BE2C (cell line): ENCODE measurements at regions not wholly inside any gene's neighbourhood (a gene's known extent, or its start where the extent isn't known, plus 50 kb on each side); places are given as distances from the start of the nearest gene placed in this dataset.
"Not testable (repeated sequence)": the region's sequence is repeated elsewhere in the genome, so short reads cannot be mapped to it uniquely, and the experiment has no call there.

Experiments
- DNase-seq: peaks from one replicate; pipeline ENCODE4 v3.0.0-alpha.2; 2020
- H3K27me3 ChIP-seq: fragments of 250-450 bp; sonication (Bioruptor Pico); 2 replicates; pipeline ENCODE4 v1.5.1; 2020; ENCODE audit warnings: mild to moderate bottlenecking
- H3K36me3 ChIP-seq: fragments of 250-450 bp; sonication (Bioruptor Pico); 2 replicates; pipeline ENCODE4 v1.5.1; 2020; ENCODE audit warnings: mild to moderate bottlenecking
- H3K4me1 ChIP-seq: fragments of 250-450 bp; sonication (Bioruptor Pico); 2 replicates; pipeline ENCODE4 v1.5.1; 2020
- H3K4me3 ChIP-seq: 2 replicates; pipeline ENCODE4 v1.5.1; 2011; ENCODE audit warnings: low read depth, low read length
- H3K9me3 ChIP-seq: fragments of 250-450 bp; sonication (Bioruptor Pico); 2 replicates; pipeline ENCODE4 v1.5.1; 2020
- CTCF ChIP-seq: IDR thresholded peaks from 2 replicates; pipeline ENCODE4 v1.5.1; 2012; ENCODE audit warnings: mild to moderate bottlenecking, low read depth, low read length

- TF ChIP-seq CTCF: no peak
- Histone ChIP-seq H3K36me3 (no peaks in the 10 kb centered on the region), H3K4me1 (no peaks in the 10 kb centered on the region), H3K4me3 (no peak overlapping the region), H3K9me3 (no peaks in the 10 kb centered on the region), H3K27me3 (no peaks in the 10 kb centered on the region)
- DNase-seq: no peak
Observed at GRCh38 chr21:28693476-28693875, 299.2 kb downstream of the LTN1 start.

GRCh38 chr21:28690196-28690595, 302.5 kb downstream of the LTN1 start:
- H3K27me3 ChIP-seq: no peaks in the 10 kb centered on the region
- no peaks in the 10 kb centered on the region for H3K4me1 ChIP-seq
- no peak for TF ChIP-seq CTCF
- H3K4me3 ChIP-seq: no peak overlapping the region
- no peaks in the 10 kb centered on the region for H3K9me3 ChIP-seq
- H3K36me3 ChIP-seq: no peaks in the 10 kb centered on the region
- DNase-seq: no peak

GRCh38 chr21:28688381-28688780, 304.3 kb downstream of the LTN1 start:
- Histone ChIP-seq H3K36me3 (no peaks in the 10 kb centered on the region), H3K4me3 (no peak overlapping the region), H3K9me3 (no peaks in the 10 kb centered on the region), H3K4me1 (no peaks in the 10 kb centered on the region), H3K27me3 (no peaks in the 10 kb centered on the region)
- no peak for TF ChIP-seq CTCF
- no peak for DNase-seq

GRCh38 chr21:28687586-28687985, 305.1 kb downstream of the LTN1 start:
- Histone ChIP-seq H3K4me1 (no peaks in the 10 kb centered on the region), H3K27me3 (no peaks in the 10 kb centered on the region), H3K4me3 (no peak overlapping the region), H3K36me3 (no peaks in the 10 kb centered on the region), H3K9me3 (no peaks in the 10 kb centered on the region)
- no peak for DNase-seq
- no peak for TF ChIP-seq CTCF

GRCh38 chr21:28683982-28684752, 308.5 kb downstream of the LTN1 start:
- H3K4me3 ChIP-seq: no peak overlapping the region
- no peak for DNase-seq
- no peaks in the 10 kb centered on the region for H3K27me3 ChIP-seq
- no peak for TF ChIP-seq CTCF
- H3K4me1 ChIP-seq: no peaks in the 10 kb centered on the region
- no peaks in the 10 kb centered on the region for H3K36me3 ChIP-seq
- H3K9me3 ChIP-seq: no peaks in the 10 kb centered on the region

DNA sequence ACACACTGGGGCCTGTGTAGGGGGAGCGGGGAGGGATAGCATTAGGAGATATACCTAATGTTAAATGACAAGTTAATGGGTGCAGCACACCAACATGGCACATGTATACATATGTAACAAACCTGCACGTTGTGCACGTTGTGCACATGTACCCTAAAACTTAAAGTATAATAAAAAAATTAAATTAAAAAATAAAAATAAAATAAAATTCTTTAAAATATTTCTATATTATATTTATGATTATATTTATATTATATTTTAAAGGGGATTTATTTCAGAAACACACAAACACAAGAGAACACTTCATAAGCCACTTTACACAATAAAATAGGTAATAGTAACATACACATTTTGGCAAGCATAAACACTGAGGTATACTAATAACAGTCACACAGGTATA, 309.8 kb downstream of the LTN1 start:
- H3K9me3 ChIP-seq, H3K36me3 ChIP-seq, H3K4me3 ChIP-seq, DNase-seq, H3K4me1 ChIP-seq, H3K27me3 ChIP-seq: not testable (repeated sequence)

DNA sequence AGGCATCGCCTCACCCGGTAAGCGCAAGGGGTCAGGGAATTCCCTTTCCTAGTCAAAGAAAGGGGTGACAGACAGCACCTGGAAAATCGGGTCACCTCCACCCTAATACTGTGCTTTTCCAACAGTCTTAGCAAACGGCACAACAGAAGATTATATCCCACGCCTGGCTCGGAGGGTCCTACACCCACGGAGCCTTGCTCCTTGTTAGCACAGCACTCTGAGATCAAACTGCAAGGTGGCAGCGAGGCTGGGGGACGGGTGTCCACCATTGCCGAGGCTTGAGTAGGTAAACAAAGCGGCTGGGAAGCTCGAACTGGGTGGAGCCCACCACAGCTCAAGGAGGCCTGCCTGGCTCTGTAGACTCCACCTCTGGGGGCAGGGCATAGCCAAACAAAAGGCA, 315.6 kb downstream of the LTN1 start:
- not testable (repeated sequence) for H3K36me3 ChIP-seq, DNase-seq, H3K4me3 ChIP-seq, H3K9me3 ChIP-seq, H3K4me1 ChIP-seq, H3K27me3 ChIP-seq
